ENCODE measurements at regions not wholly inside any gene's neighbourhood (a gene's known extent, or its start where the extent isn't known, plus 50 kb on each side); places are given as distances from the start of the nearest gene placed in this dataset.
A peak's percentile ranks its signal among the peaks of the same experiment; 100 is the strongest.

- no peak for FAIRE-seq
- no peak for ATAC-seq
- no peak overlapping the region for H3K4me2 ChIP-seq (ENCODE audit: low read depth, low read length)
- H3K4me3 ChIP-seq (replicated peaks in 1 of 3; ENCODE audit: insufficient read depth in 1 of 3, low read depth in 2 of 3, low read length in 3 of 3) = no peak overlapping the region
- in situ Hi-C loops (cut with HindIII; ENCODE audit: extremely low pct_ligation_motif_present, low pct_unique_long_range_greater_than_20kb) = no loop called here
- H3K79me2 ChIP-seq (ENCODE audit: insufficient read depth, low read length) = no peaks in the 10 kb centered on the region
- ChIA-PET CTCF (ENCODE audit: low intra/inter-chr PET ratio, low total read pairs) (no interaction called here), POLR2A (no interaction called here)
- no peak overlapping the region for H3K9ac ChIP-seq (ENCODE audit: insufficient read depth, low read depth, low read length)
- no peaks in the 10 kb centered on the region; a peak in 1 of 5 replicates for H3K27me3 ChIP-seq (ENCODE audit: control insufficient read depth in 1 of 2, insufficient read depth in 2 of 2, low read length in 2 of 2)
- WGBS (ENCODE audit: low lambda C conversion rate) = 95% methylated on average over 2 of the region's 2 CpGs
- H3K36me3 ChIP-seq (replicated peaks in 1 of 2; ENCODE audit: control insufficient read depth in 1 of 2, insufficient read depth in 2 of 2, low read length in 2 of 2) = no peaks in the 10 kb centered on the region
- intact Hi-C loops (cut with micrococcal nuclease; ENCODE audit: unreplicated experiment) = no loop called here
- H3K4me1 ChIP-seq (ENCODE audit: insufficient read depth, low read length) = peaks cover 7% of the 10 kb centered on the region; the same call in 1 of the 2 replicates
- H4K20me1 ChIP-seq (ENCODE audit: insufficient read depth, low read length) = no peaks in the 10 kb centered on the region
- no peaks in the 10 kb centered on the region for H3K9me3 ChIP-seq (ENCODE audit: low read length)
- DNase-seq (ENCODE audit: low spot score) = no peak
- BruUV-seq (replicated peaks) = no TSS peak
- H3K27ac ChIP-seq (ENCODE audit: extremely low read length, insufficient read depth, low read length) = no peak overlapping the region
- H2AFZ ChIP-seq (ENCODE audit: low read length) = no peak overlapping the region
- TF ChIP-seq ATRX (CRISPR knock-in tag; IDR thresholded peaks at IDR 0.05; ENCODE audit: borderline replicate concordance) = no peak
Observed at GRCh38 chr3:31262201-31262600, 270.5 kb upstream of the STT3B start.

DNA sequence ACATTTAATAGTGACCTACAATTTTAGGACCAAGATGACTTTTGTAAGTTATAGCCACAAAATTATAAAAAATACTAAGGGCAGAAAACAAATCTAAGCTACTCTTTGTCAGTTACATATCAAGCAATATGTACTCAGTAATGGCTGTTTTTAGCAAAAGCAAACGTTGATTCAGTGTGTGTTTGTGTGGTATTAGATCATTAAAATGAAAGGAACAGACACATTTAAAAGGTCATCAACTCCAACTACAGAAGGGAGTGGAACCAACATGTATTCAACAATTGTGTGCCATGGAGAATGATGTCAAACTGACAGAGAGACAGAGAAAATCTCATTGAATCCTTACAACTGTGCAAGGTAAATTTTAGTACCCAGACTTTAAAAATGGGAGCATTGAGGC is 268.8 kb upstream of the STT3B start:
- no peaks in the 10 kb centered on the region for H3K9me3 ChIP-seq (ENCODE audit: low read length)
- 74% methylated on average over 1 of the region's 1 CpG for WGBS (ENCODE audit: low lambda C conversion rate)
- H2AFZ ChIP-seq (ENCODE audit: low read length) = no peak overlapping the region
- no peak overlapping the region for H3K4me3 ChIP-seq (replicated peaks in 1 of 3; ENCODE audit: insufficient read depth in 1 of 3, low read depth in 2 of 3, low read length in 3 of 3)
- H3K36me3 ChIP-seq (replicated peaks in 1 of 2; ENCODE audit: control insufficient read depth in 1 of 2, insufficient read depth in 2 of 2, low read length in 2 of 2) = no peaks in the 10 kb centered on the region
- in situ Hi-C loops (cut with HindIII; ENCODE audit: extremely low pct_ligation_motif_present, low pct_unique_long_range_greater_than_20kb) = no loop called here
- H3K27ac ChIP-seq (ENCODE audit: extremely low read length, insufficient read depth, low read length) = no peak overlapping the region
- H4K20me1 ChIP-seq (ENCODE audit: insufficient read depth, low read length) = no peaks in the 10 kb centered on the region
- no TSS peak for BruUV-seq (replicated peaks)
- H3K4me2 ChIP-seq (ENCODE audit: low read depth, low read length) = no peak overlapping the region
- H3K27me3 ChIP-seq (ENCODE audit: control insufficient read depth in 1 of 2, insufficient read depth in 2 of 2, low read length in 2 of 2) = no peaks in the 10 kb centered on the region; a peak in 1 of 5 replicates
- peak; percentile 18 for DNase-seq (ENCODE audit: low spot score)
- intact Hi-C loops (cut with micrococcal nuclease; ENCODE audit: unreplicated experiment) = no loop called here
- no peak overlapping the region for H3K9ac ChIP-seq (ENCODE audit: insufficient read depth, low read depth, low read length)
- peaks cover 5% of the 10 kb centered on the region; the same call in 1 of the 2 replicates for H3K4me1 ChIP-seq (ENCODE audit: insufficient read depth, low read length)
- ChIA-PET CTCF (ENCODE audit: low intra/inter-chr PET ratio, low total read pairs) (no interaction called here), POLR2A (no interaction called here)
- no peak for FAIRE-seq
- H3K79me2 ChIP-seq (ENCODE audit: insufficient read depth, low read length) = no peaks in the 10 kb centered on the region
- no peak for ATAC-seq
- TF ChIP-seq NFRKB (IDR thresholded peaks at IDR 0.05) (no peak), ZNF678 (CRISPR knock-in tag; IDR thresholded peaks at IDR 0.05) (no peak), PAWR (CRISPR knock-in tag; IDR thresholded peaks at IDR 0.05; ENCODE audit: borderline replicate concordance) (no peak), TERF1 (CRISPR knock-in tag; IDR thresholded peaks at IDR 0.05) (no peak), ZMAT5 (CRISPR knock-in tag; IDR thresholded peaks at IDR 0.05; ENCODE audit: borderline replicate concordance, low read depth) (no peak), ZNF180 (CRISPR knock-in tag; IDR thresholded peaks at IDR 0.05; ENCODE audit: borderline replicate concordance, low read depth) (no peak), ZNF775 (CRISPR knock-in tag; IDR thresholded peaks at IDR 0.05; ENCODE audit: borderline replicate concordance) (no peak), FOXA1 (IDR thresholded peaks at IDR 0.05) (no peak), FOXA1 (CRISPR knock-in tag; IDR thresholded peaks at IDR 0.05) (0 out of 2 replicates have a peak, but pooled peaks have one; percentile 17), TBX3 (IDR thresholded peaks at IDR 0.05; ENCODE audit: borderline replicate concordance) (peak; percentile 45; the same call in 1 of the 2 replicates), ZNF609 (CRISPR knock-in tag; IDR thresholded peaks at IDR 0.05; ENCODE audit: borderline replicate concordance) (peak; percentile 36; the same call in 1 of the 2 replicates), TBX2 (CRISPR knock-in tag; IDR thresholded peaks at IDR 0.05; ENCODE audit: borderline replicate concordance) (no peak), HHEX (CRISPR knock-in tag; IDR thresholded peaks at IDR 0.05) (peak; percentile 63; the same call in 1 of the 2 replicates)

Data from HepG2 (cell line).